ENCODE measurements at regions not wholly inside any gene's neighbourhood (a gene's known extent, or its start where the extent isn't known, plus 50 kb on each side); places are given as distances from the start of the nearest gene placed in this dataset.
"Not testable (repeated sequence)": the region's sequence is repeated elsewhere in the genome, so short reads cannot be mapped to it uniquely, and the experiment has no call there.

DNA sequence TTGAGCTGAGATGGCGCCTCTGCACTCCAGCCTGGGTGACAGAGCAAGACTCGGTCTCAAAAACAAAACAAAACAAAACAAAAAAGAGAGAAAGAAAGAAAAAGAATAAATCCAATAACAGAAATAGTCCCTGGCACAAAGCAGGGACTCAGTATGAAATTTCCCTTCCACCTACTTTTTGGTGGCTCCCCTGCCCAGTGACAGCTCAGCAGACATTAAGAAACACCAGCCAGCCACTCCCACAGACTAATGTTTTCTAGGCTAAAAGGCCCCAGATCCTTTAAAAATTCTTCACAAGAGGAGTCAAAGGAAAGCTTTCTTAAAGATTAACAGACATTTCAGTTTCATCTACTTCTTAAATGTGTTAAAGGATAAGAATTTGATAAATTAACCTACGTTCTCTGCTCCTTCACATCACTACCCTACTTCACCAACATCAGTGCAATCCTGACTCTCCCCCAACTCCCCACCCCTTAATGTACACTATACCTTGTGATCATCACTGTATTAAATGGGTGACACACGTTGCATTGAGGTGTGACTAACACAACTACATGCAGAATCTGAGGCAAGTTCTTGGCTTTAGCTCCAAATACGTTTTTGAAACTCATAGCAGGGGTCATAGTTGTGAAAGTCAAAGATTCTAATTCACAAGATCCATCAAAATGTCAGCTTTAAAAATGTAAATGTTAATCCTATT is 114.5 kb upstream of the CAV2 start:
- DNase-seq, result no peak

DNA sequence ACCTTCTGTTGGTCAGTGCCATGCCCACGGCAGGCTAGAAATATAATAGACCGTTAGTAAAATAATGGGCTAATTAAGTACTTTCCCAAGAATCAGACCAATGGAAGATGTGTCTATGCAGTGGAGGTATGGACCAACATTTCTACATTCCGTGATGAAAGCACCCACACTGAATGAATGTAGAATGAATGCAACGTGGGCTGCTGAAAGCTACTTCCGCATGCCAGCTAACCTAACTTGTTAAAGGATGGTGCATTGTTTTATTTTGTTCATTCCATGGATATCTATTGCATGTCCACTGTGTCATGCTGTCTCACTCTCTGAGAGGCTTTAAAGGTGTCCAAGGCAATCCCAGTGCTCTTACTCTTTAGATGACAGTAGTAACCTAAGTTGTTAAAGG is 112.9 kb upstream of the CAV2 start:
- no peak for DNase-seq

DNA sequence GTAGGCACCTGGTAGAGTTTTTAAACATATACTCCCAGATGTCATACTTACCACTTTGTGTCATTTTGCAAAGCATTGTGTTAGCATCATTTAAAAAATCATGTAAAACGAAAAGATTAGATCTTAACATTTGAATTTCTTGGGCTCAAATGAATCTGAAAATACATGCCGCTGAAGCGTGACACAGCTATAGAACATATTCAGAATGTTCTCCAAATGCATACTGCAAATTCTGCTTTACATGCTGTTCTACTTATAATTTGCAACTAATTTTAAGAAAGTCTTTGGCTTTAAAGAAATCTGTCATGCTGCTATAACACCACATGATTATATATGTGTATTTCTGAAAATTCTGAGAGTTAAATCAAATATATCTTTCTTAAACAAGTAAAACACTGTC is 109.2 kb upstream of the CAV2 start:
- no peak for DNase-seq

DNA sequence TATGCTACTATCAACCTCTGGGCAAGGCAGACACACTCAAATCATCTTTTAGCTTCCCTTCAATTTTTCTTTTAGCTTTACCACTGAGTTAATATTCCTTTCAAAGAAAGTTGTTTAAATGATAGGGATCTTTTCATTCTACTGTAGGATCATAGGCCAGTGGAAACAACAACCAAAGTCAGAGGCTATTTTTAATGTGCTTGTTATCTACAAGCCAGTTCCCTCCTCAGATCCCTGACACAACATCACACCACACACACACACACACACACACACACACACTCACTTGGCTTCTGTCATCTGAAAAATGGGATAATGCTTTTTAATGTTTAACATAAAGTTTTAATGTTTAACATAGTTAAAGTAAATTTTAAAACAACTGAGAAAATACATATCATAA is 106.7 kb upstream of the CAV2 start:
- DNase-seq, result no peak

DNA sequence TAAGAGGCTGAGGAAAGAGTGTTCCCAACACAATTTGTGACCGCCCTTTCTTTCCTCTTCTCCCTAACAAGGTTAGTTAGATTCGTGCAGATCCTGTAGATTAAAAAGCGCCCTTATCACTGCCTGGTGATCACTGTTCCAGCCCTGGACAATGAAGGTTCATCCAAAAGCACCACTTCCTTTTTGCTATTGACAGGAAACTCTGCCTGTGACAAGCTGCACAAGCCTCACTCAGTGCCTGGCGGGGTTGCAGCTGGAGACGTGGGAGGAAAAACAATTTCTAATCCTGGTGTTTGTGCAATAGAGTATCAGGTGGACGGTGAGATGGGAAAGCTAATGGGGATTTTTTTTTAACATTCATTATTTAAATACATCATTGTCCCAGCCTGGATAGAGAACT is 105.9 kb upstream of the CAV2 start:
- DNase-seq, result no peak

DNA sequence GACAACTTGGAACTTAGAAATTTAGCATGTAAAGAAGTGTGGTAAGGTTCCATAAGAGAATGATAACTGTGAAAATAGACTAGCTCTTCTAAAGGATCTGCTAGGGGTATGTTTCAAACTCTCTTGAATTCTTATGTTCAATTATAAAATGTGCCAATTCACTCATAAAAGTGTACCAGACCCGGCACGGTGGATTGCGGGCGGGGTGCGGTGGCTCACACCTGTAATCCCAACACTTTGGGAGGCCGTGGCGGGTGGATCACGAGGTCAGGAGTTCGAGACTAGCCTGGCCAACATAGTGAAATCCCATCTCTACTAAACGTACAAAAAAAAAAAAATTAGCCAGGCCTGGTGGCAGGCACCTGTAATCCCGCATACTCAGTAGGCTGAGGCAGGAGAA is 105.4 kb upstream of the CAV2 start:
- DNase-seq, result no peak

DNA sequence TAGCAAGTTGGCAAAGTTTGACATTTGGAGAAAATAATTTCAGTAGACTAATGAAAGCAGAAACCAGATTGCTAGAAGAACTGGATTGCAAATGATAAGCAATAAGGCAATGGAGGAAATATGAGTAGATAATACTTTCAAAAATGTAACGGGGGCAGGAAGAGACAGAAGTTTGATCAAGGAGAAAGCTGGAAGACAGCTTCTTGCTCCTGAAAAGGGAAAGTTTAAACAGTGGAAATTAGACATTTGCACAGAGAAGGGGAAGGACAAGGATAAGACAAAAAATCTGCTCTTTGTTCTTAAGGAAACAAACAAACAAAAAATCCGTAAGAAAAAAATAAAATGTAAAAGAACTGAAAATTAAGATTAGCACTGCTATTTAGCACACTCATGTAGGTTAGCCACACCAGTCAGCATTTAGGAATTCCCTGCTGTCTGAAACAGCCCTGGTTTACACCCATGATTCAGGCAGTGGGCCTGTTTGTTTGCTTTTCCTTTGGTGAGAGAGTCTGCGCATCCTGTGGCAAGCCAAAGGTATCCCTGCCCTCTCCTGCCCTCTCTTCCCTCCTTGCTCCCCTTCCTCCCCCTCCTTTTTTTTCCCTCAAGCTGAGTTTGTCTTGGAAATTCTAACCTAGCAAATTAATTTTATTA is 104.3 kb upstream of the CAV2 start:
- no peak for DNase-seq

DNA sequence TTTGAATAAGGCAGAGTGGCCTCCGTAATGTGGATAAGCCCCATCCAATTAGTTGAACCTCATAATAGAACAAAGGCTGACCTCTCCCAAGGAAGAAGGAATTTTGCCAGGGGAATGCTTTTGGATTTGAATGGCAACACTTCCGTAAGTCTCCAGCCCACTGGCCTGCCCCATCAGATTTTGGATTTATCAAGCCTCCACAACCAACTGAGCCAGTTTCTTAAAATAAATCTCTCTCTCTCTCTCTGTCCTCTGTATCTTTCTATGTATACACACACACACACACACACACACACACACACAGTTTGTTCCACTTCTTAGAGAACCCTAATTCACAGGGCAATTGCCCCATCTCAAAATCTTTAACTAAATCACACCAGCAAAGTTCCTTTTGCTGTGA is 100.9 kb upstream of the CAV2 start:
- no peak for DNase-seq

DNA sequence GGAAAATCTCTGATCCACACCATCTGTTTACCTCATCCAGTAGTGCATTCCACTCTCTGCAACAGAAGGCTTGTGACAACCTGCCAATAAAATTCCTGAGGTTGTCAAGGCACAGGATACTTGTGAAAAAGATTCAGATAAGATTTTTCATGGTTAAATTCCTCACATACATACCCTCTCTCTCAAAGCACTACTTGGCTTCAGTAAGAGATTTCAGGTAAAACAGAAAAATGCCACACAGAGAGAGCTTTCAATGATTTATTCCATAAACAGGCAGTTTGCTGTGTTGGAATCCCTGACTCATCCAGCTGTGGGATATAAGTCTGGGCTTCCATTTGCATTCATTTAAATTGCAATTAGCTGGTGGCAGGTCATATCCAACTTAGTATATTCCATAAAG is 99.7 kb upstream of the CAV2 start:
- DNase-seq, result no peak

DNA sequence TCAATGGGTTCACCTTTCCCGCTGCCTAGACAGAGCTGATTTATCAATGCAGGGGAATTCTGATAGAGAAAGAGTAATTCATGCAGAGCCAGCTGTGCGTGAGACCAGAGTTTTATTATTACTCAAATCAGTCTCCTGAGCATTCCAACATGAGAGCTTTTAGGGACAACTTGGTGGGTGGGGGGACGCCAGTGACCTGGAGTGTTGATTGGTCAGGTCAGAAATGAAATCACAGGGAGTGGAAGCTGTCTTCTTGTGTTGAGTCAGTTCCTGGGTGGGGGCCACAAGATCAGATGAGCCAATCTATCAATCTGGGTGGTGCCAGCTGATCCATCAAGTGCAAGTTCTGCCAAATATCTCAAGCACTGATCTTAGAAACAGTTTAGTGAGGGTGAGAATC is 99.0 kb upstream of the CAV2 start:
- no peak for DNase-seq

DNA sequence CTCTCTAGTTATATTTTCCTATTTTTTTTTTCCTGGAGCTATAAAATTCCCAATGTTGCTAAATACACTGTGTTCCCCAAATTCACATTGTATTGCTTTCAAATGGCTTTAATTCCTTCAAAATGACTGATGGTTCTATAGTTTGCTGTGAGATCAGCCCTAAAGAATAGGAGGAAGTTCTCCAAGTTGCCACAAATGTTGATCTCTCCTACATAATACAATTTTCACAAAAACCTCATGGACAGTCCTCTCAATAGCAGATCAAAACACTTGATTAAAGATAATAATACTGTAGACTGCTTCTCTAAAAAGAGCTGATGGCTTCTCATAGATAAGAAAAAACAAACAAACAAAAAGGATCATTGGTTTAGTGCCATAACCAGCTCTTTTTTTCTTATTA is 97.8 kb upstream of the CAV2 start:
- DNase-seq, result no peak

DNA sequence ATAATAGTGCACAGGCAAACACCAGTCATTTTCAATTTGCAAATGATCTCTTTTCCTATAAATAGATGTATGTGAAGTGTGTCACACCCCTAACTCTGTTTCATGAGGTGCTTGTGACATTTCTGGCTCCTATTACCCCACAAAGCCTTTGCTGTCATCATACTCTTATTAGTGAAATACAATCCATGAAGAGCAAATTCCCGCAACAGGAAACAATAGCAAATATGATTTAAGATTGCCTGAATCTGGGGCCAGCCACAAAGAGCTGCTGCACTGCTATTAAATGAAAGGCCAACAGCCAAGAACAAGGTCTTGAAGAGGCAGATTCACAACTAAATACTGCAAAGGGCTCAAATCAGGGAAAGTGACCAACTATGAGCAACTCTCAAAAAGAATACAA is 96.3 kb upstream of the CAV2 start:
- no peak for DNase-seq

DNA sequence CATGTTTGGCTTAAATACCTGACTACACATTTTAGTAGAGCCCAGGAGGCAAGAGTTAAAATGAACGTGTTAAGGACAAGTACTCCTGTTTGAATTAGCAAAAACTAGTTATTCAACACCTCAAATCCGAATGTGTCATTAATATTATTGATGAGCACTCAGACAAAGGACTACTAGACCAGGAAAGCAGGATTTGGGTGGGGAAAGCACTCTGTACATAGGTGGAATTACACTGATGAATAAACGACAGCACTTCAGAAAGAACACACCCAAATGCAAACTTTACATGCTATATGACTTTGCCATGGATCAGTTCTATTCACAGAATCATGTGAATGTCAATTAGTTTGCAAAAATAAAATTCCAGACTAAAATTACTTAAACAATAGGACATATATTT is 95.1 kb upstream of the CAV2 start:
- DNase-seq, result no peak

DNA sequence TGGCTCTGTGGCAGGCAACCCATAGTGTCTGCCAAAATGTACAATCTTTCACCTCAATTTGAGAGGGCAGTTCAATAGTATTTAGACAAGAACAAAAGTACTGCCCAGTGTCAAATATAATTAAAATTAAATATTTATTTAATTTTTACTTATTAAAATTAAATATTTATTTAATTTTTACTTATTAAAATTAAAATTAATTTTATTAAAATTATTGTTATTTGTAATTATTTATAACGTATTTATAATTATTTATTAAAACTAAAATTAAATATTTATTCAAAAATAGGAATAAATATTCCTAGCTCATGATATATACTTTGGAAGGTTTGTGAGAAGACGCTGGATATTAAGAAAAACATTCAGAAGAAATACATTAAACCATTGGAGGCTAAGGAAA is 93.7 kb upstream of the CAV2 start:
- no peak for DNase-seq

DNA sequence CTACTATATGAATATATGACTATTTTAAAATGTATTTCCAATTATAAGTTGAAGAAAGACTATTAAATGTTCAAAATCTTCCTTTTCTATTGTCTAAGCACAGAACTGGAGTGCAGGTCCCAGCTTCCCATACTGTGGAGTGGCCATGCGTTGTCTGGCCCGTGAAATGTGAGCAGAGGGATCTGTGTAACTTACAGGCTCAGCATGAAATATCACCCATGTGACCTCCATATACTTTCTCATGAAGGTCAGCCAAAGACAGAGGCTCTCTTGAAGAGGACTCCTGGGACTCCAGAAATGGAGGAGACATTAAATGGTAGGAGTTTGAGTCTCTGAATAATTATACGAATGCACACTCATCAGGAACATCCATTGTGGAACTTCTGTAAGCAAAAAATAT is 92.4 kb upstream of the CAV2 start:
- no peak for DNase-seq

DNA sequence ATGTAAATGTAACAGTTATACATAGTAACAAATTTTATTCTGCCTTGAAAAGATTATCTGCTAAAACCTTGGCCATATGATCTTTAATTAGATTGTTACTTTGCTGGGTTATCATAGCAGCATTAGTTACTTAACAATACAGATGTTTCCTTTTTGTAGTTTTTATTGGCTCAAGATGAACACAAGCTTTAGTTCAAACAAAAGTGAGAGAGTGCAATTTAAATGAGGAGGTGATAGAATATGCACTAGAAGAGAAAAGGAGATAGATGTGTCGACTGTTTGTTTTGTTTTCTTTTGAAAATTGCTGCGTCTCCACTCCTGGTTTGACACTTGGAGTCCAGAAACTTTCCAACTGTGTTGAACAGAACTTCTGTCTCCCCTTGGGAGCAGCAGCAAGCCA is 91.4 kb upstream of the CAV2 start:
- no peak for DNase-seq

DNA sequence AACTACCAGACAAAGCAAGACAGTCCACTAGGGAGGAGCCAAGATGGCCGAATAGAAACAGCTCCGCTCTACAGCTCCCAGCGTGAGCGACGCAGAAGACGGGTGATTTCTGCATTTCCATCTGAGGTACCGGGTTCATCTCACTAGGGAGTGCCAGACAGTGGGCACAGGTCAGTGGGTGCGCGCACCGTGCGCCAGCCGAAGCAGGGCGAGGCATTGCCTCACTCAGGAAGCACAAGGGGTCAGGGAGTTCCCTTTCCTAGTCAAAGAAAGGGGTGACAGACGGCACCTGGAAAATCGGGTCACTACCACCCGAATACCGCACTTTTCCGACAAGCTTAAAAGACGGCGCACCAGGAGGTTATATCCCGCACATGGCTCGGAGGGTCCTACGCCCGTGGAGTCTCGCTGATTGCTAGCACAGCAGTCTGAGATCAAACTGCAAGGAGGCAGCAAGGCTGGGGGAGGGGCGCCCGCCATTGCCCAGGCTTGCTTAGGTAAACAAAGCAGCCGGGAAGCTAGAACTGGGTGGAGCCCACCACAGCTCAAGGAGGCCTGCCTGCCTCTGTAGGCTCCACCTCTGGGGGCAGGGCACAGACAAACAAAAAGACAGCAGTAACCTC is 90.6 kb upstream of the CAV2 start:
- not testable (repeated sequence) for DNase-seq

DNA sequence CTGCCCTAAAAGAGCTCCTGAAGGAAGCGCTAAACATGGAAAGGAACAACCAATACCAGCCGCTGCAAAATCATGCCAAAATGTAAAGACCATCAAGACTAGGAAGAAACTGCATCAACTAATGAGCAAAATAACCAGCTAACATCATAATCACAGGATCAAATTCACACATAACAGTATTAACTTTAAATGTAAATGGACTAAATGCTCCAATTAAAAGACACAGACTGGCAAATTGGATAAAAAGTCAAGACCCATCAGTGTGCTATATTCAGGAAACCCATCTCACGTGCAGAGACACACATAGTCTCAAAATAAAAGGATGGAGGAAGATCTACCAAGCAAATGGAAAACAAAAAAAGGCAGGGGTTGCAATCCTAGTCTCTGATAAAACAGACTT is 88.8 kb upstream of the CAV2 start:
- not testable (repeated sequence) for DNase-seq

DNA sequence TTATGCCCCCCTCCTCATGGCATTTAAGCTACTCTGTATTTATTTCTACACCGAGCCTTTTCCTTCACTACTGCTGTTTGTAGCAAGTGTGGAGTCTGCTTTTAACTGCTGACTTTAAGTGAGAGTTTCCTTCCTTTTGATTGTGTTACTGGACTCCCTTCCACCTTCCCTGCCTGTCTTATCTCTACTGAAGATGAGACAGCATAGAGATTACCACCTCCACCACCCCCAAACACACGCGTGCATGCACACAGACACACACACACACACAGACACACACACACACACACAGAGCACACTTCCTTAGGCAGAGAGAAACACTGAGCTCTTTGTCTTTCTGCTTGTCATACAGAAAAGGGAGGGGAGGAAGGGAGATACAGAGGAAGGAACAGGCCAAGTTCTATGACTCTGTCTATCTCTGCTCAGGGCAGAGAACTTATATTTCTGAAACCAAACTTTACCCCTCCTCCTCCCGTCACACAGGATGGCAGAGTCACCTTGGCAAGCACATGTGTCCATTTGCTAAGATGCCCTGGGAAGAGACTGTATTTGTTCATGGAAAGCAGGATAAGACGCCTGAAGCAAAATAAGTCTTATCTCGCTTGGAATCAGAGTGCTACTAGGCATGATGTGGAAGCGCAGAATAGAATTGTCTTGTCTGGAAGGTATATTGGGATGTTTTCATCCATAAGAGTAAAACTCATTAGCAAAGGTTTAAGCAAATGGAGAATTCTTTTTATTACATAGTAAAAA is 81.8 kb upstream of the CAV2 start:
- DNase-seq, result no peak

DNA sequence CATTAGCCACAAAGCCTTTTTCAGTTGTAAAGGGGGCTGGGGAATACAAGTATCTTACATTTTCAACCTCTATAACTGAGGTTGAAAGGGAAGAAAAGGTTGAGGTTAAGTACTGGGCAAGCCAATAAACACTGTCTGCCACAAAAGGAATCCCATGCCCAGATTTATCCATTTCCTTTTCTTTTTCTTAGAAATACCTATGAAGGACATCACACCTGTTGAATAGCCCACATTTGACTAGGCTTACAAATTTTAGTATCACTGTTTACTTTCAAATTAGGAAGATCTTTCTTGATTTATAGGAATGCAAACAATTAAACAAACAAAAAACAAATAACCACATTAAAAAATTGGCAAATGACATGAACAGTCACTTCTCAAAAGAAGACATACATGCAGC is 81.0 kb upstream of the CAV2 start:
- no peak for DNase-seq

DNA sequence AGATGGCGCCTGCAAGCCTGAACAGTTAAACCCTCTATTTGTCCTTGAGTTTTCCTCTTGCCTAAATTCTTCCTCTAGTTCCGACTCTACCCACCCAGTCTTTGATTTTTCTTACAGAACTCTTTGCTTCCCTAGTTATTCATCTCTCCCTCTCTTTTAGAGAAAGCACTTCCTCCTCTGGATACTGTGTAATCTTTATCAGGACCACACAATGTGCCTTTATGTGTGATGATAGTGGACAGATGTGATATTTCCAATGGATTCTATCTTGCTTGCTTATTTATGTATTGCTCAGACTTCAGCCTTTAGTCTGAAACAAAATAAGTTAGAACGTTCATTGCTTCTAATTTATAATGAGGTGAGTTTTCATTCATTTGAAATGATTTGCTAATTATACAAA is 79.5 kb upstream of the CAV2 start:
- DNase-seq, result no peak

DNA sequence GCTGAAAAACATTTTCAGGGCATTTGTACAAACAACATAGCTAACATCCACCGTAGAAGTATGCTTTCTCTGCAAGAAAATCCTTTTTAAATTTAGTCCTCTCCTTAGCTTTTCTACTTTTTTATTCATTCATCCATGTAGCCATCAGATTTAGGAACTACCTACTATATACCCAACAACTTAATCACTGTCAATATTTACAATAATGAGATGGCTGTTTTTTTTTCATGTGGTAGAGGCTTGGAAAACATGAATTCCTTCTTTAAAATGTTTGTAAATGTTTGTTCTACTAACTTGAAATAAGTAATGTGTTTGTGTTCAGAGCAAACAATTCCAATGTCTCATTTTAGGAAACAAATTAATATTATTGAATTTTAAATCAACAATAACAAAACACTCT is 78.2 kb upstream of the CAV2 start:
- DNase-seq, result no peak

DNA sequence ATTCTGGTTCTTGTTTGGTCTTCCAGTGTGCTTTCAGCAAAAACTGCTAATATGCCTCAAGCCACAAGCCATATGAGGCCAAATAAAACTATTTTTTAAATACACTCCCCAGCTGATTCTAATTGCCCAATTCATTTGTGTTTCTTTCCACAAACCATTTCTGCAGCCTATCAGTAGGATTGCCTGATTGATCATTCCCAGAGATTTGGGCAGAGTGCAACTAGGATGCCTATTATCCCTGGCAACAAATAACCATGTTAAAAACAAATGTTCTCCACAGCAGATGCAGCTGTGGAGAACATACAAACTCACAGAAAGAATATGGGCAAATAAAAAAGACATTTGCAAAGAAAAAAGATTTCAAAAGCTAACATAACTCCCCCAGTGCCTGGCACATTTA is 76.9 kb upstream of the CAV2 start:
- no peak for DNase-seq

DNA sequence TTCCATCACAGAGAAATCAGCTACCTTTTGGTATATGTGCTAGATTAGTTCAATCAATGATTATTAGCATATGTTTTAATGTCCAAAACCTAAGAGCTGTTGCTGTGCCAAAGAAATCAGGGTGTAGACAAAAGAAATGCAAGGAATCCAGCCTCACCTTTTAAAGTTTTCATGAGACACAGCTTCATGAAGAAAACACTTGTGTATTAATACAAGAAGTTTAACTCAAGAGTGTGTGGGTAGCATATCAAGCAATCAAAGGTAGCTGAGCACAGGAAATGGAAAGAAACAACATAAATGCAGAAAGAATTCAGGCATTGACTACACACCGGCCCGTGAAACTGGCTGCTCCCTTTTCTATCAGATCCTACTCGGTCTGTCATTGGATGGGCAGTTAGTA is 76.0 kb upstream of the CAV2 start:
- DNase-seq, result no peak
